ENCODE measurements at regions not wholly inside any gene's neighbourhood (a gene's known extent, or its start where the extent isn't known, plus 50 kb on each side); places are given as distances from the start of the nearest gene placed in this dataset.

- TF ChIP-seq CTCF (conservative IDR thresholded peaks at IDR 0.05 in 1 of 2, IDR thresholded peaks at IDR 0.05 in 1 of 2; ENCODE audit: low read depth in 1 of 2, low read length in 2 of 2) (no peak), EZH2 (IDR thresholded peaks at IDR 0.05; ENCODE audit: low read length, missing control alignments) (no peak)
These were observed 85.3 kb downstream of the SEC16B start for GRCh38 chr1:177884479-177885021.
